ENCODE measurements at regions not wholly inside any gene's neighbourhood (a gene's known extent, or its start where the extent isn't known, plus 50 kb on each side); places are given as distances from the start of the nearest gene placed in this dataset.
"Not testable (repeated sequence)": the region's sequence is repeated elsewhere in the genome, so short reads cannot be mapped to it uniquely, and the experiment has no call there.

GRCh38 chr6:47180633-47181032, 129.1 kb downstream of the TNFRSF21 start:
- no peak for DNase-seq (ENCODE audit: low read depth in 2 of 2)

GRCh38 chr6:47179286-47179685, 130.4 kb downstream of the TNFRSF21 start:
- no peak for DNase-seq (ENCODE audit: low read depth in 2 of 2)

- no peak for DNase-seq (ENCODE audit: low read depth in 2 of 2)
Observed at GRCh38 chr6:47175656-47176055, 133.5 kb upstream of the ADGRF1 start.

DNA sequence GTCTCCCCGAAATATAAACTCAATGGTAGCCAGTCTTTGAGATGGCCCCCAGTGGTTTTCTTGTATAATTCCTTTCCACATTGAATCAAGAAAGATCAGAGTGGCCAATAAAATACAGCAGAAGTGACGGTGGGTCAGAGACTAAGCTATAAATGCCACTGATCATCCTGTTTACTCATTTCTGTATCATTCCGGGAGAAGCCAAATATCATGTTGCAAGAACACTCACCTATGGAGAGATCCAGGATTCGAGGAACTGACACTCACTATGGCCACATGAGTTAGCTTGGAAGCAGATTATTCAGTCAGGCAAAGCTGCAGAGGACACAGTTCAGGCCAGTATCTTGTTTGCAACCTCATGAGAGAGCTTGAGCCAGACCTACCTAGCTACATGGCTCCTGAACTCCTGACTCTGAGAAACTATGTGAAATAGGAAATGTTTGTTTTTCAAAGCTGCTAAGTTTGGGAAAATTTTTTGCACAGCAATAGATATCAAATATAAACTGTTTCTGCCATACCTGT, 132.4 kb upstream of the ADGRF1 start:
- no peak for DNase-seq (ENCODE audit: low read depth in 2 of 2)

- not testable (repeated sequence) for DNase-seq (ENCODE audit: low read depth in 2 of 2)
Observed at GRCh38 chr6:47174063-47174462, 131.9 kb upstream of the ADGRF1 start.

DNA sequence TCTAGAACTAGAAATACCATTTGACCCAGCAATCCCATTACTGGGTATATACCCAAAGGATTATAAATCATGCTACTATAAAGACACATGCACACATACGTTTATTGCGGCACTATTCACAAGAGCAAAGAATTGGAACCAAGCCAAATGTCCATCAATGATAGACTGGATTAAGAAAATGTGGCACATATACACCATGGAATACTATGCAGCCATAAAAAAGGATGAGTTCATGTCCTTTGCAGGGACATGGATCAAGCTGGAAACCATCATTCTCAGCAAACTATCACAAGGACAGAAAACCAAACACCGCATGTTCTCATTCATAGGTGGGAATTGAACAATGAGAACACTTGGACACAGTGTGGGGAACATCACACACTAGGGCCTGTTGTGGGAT, 131.0 kb upstream of the ADGRF1 start:
- not testable (repeated sequence) for DNase-seq (ENCODE audit: low read depth in 2 of 2)

DNA sequence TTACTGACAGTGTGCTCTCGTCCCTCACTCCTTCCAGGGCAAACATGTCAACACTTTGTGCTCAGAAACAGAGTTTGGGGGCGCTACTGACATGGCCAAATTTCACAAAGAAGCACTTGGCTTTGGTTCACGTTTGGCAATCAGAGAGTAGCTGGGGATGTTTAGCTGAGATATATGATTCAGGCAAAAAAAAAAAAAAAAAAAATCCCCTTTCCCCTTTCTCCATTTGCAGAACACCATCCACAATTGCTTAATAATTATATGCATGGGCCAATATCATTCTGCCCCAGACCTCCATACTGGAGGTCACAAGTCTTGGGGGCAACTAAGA, 128.4 kb upstream of the ADGRF1 start:
- DNase-seq (ENCODE audit: low read depth in 2 of 2): no peak

GRCh38 chr6:47169785-47170616, 127.9 kb upstream of the ADGRF1 start:
- DNase-seq (ENCODE audit: low read depth in 2 of 2): no peak

DNA sequence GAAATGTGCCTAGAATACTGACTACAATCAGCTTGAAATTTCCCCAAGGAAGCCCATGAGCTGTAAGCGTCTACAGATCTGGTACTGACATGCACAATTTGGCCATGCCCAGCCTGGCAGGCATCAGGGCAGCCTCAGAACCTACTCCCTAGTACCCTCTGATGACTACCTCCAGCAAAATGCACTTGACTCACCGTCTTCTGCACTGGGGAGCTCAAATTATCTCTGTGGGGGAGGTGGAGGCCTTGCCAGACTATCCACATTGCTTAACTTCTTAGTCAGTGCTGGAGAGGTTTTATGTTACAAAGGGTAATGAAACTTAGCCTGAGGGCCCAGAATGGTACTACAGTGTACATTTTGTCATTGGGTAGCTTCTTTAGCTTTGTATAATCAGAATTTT, 126.0 kb upstream of the ADGRF1 start:
- DNase-seq (ENCODE audit: low read depth in 2 of 2): no peak

DNA sequence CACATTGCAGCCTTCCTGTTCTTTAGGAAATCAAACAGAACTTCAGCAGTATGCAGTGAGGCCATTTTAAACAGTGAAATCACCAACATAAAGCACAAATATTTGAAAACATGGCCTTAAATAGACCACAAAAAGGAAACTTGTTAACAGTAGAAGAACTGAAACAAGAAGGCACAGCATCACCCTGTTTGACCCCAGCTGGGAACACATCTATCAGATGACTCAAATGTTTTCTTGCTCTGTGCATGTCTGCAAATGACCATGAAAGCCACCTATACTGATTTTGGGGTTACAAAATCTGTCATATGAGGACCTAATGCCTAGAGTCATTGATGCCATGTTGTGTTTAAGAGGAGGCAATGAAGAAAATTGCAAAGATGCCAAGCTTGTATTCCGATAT, 123.8 kb upstream of the ADGRF1 start:
- DNase-seq (ENCODE audit: low read depth in 2 of 2): no peak

GRCh38 chr6:47164877-47165276, 122.7 kb upstream of the ADGRF1 start:
- DNase-seq (ENCODE audit: low read depth in 2 of 2): no peak

DNA sequence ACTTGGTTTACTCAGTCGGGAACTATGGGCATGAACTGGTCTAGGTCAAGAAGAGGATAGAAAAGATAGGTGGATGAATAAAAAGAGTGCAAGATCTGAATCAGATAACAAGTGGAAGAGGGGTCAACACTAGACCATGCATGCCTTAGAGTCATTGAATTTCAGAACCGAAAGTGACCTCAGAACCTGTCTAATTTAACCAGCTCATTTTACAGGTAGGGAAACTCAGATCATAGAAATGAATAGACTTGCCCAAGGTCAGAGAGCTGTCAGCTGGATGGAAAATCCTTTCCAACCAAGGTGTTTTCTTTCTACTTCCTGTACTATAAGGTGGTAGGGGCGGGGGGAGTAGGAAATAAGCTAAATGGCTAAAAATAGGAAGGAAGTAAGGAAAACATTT, 121.4 kb upstream of the ADGRF1 start:
- no peak for DNase-seq (ENCODE audit: low read depth in 2 of 2)

GRCh38 chr6:47162793-47163192, 120.7 kb upstream of the ADGRF1 start:
- no peak for DNase-seq (ENCODE audit: low read depth in 2 of 2)

- DNase-seq (ENCODE audit: low read depth in 2 of 2): no peak
Observed at GRCh38 chr6:47162231-47162630, 120.1 kb upstream of the ADGRF1 start.

DNA sequence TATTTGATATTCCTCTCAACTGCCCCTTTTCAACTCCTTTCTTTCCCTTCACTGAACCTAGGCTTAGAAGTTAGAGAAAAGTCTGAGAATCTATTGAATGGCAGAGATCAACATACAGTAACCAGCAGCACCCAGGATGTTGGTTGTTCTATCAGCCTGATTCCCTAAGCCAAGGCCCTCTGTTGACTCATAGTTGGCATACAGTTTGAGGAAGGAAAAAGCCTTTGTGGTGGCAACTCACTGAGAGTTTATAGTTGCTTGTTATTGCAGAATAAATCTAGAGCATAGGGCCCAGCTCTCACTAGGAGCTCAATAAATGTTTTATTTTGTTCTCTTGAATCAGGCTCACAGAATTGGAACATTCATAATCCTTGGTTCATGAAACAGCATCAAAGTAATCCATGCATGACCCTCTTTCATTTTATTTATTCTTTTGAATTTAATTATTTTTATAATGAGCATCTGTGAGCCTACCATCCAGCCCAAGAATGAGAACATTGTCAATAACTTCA, 119.1 kb upstream of the ADGRF1 start:
- no peak for DNase-seq (ENCODE audit: low read depth in 2 of 2)

DNA sequence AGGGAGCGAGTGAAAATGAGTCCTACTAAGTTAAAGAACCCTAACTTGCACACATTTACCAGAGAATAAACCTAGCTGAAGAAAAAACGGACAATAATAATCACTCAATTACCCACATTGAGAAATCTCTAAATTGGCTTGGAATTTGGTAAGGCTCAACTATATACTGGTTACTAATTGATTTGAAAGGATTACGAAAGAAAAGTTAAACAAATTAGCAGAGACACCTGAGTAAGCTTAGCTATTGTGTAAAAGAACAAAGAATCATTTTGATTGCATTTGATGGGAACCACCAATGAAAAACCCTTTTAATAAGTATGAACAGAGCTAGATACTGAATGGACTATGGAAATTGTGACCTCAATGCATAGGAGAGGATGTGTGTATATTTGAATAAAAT, 118.6 kb upstream of the ADGRF1 start:
- DNase-seq (ENCODE audit: low read depth in 2 of 2): no peak

DNA sequence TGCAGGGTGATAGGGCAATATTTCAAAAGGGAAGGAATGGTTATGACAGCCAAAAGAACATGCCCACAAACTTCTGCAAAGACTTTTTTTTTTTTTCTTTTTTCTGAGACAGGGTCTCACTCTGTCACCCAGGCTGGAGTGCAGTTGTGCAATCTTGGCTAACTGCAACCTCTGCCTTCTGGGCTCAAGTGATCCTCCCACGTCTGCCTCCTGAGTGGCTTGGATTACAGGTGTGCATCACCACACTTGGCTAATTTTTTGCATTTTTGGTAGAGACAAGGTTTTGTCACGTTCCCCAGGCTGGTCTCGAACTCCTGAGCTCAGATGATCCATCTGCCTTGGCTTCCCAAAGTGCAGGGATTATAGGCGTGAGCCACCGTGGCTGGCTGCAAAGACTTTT, 117.6 kb upstream of the ADGRF1 start:
- DNase-seq (ENCODE audit: low read depth in 2 of 2): no peak

- no peak for DNase-seq (ENCODE audit: low read depth in 2 of 2)
Observed at GRCh38 chr6:47157653-47158219, 115.6 kb upstream of the ADGRF1 start.

GRCh38 chr6:47157063-47157462, 114.9 kb upstream of the ADGRF1 start:
- no peak for DNase-seq (ENCODE audit: low read depth in 2 of 2)

- no peak for DNase-seq (ENCODE audit: low read depth in 2 of 2)
Observed at GRCh38 chr6:47156196-47156595, 114.1 kb upstream of the ADGRF1 start.

- DNase-seq (ENCODE audit: low read depth in 2 of 2): no peak
Observed at GRCh38 chr6:47153404-47153755, 111.2 kb upstream of the ADGRF1 start.

- DNase-seq (ENCODE audit: low read depth in 2 of 2): no peak
Observed at GRCh38 chr6:47152666-47153403, 110.7 kb upstream of the ADGRF1 start.
